ENCODE measurements at regions not wholly inside any gene's neighbourhood (a gene's known extent, or its start where the extent isn't known, plus 50 kb on each side); places are given as distances from the start of the nearest gene placed in this dataset.

DNA sequence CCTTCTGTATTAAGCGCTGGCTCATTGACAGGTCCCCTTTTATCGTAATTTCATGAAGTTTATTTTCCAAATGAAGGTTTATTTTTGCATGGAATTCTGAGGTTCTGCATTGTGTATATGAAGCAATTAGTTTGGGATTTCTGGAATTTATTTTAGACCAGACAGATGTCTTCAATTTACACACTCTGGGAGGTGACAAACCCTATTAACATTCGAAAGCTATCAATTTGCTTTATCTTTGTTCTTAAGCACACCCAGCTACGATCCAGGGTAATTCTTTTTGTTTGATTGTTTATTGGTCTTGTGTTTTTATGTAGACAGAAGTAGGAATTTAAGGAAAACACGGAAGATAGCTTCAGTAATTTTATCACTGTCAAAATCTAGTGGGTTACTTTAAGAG is 264.6 kb downstream of the HS3ST3A1 start:
- Histone ChIP-seq H3K4me2 (replicated peaks; ENCODE audit: extremely low read depth, low read length, poor library complexity, severe bottlenecking) (no peak overlapping the region), H3K9me3 (replicated peaks in 1 of 2; ENCODE audit: control insufficient read depth in 1 of 2, insufficient read depth in 1 of 2, low read length in 2 of 2) (no peaks in the 10 kb centered on the region), H3K4me3 (replicated peaks in 1 of 3; ENCODE audit: low read depth in 2 of 3, low read length in 3 of 3) (no peak overlapping the region), H4K20me1 (ENCODE audit: insufficient read depth, low read length) (no peaks in the 10 kb centered on the region), H3K36me3 (replicated peaks in 1 of 2; ENCODE audit: control insufficient read depth in 1 of 2, insufficient read depth in 2 of 2, low read length in 2 of 2) (no peaks in the 10 kb centered on the region), H3K79me2 (ENCODE audit: insufficient read depth, low read length) (no peaks in the 10 kb centered on the region), H2AFZ (ENCODE audit: insufficient read depth, low read depth, low read length, poor library complexity, severe bottlenecking) (no peak overlapping the region), H3K27ac (ENCODE audit: low read depth in 1 of 2, low read length in 2 of 2) (no peak overlapping the region), H3K4me1 (ENCODE audit: control insufficient read depth in 1 of 2, insufficient read depth in 2 of 2, low read length in 2 of 2) (no peaks in the 10 kb centered on the region), H3K9ac (ENCODE audit: insufficient read depth, low read length, poor library complexity, severe bottlenecking) (no peak overlapping the region), H3K27me3 (ENCODE audit: control insufficient read depth in 2 of 2, insufficient read depth in 2 of 2, low read length in 2 of 2) (peaks cover 4 to 7% of the 10 kb centered on the region in 2 donors)
- no peak overlapping the region for H3K27ac Mint-ChIP-seq
- peaks cover 3 to 12% (median 5%) of the 10 kb centered on the region in 3 donors for H3K27me3 Mint-ChIP-seq (ENCODE audit: low read depth in 3 of 3)
- peaks cover 5% of the 10 kb centered on the region for H3K4me1 Mint-ChIP-seq
- no peak for DNase-seq
- WGBS (ENCODE audit: insufficient coverage), result no CpG with 5 or more reads among the region's 5 CpGs
- H3K9me3 Mint-ChIP-seq, result peaks cover 0 to 2% (median 0%) of the 10 kb centered on the region in 7 donors
- intact Hi-C loops (cut with micrococcal nuclease), result loop anchor here in 1 of 2 donors (5.0 kb wide), 1 partner anchor 965 kb away; the partner anchor contains the start of gene HS3ST3B1
- no peaks in the 10 kb centered on the region for H3K36me3 Mint-ChIP-seq
- peak overlapping the region in 1 of 2 donors; percentile 10 for H3K4me3 Mint-ChIP-seq
- TF ChIP-seq, protein P1, sequence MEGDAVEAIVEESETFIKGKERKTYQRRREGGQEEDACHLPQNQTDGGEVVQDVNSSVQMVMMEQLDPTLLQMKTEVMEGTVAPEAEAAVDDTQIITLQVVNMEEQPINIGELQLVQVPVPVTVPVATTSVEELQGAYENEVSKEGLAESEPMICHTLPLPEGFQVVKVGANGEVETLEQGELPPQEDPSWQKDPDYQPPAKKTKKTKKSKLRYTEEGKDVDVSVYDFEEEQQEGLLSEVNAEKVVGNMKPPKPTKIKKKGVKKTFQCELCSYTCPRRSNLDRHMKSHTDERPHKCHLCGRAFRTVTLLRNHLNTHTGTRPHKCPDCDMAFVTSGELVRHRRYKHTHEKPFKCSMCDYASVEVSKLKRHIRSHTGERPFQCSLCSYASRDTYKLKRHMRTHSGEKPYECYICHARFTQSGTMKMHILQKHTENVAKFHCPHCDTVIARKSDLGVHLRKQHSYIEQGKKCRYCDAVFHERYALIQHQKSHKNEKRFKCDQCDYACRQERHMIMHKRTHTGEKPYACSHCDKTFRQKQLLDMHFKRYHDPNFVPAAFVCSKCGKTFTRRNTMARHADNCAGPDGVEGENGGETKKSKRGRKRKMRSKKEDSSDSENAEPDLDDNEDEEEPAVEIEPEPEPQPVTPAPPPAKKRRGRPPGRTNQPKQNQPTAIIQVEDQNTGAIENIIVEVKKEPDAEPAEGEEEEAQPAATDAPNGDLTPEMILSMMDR (IDR thresholded peaks at IDR 0.05), result no peak

DNA sequence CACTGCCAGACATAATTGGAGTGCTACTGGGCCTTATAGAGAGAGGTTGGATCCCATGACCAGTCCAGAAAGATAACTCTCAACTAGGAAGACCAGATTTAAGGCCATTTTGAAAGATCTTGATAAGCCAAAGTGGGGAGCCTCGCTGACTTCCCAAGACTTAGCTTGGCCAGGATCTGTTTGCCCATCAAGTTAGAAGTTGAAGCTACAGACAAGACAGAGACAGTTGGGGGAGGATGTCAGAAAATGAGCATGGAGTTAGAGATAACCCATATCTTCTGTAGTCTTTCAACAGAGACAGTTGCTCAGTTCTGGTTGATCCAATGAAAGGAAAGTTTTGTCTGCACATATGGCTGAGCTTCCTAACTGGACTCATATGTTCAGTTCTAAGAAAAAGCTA is 267.4 kb downstream of the HS3ST3A1 start:
- Mint-ChIP-seq H3K27ac (no peak overlapping the region), H3K4me1 (peaks cover 5% of the 10 kb centered on the region), H3K27me3 (ENCODE audit: low read depth in 3 of 3) (peaks cover 3 to 7% (median 4%) of the 10 kb centered on the region in 3 donors), H3K4me3 (no peak overlapping the region), H3K36me3 (no peaks in the 10 kb centered on the region), H3K9me3 (peaks cover 0 to 2% (median 0%) of the 10 kb centered on the region in 7 donors)
- no peaks in the 10 kb centered on the region for H3K36me3 ChIP-seq (replicated peaks in 1 of 2; ENCODE audit: control insufficient read depth in 1 of 2, insufficient read depth in 2 of 2, low read length in 2 of 2)
- 71% methylated on average over 1 of the region's 1 CpG for WGBS (ENCODE audit: insufficient coverage)
- no peak overlapping the region for H3K4me3 ChIP-seq (replicated peaks in 1 of 3; ENCODE audit: low read depth in 2 of 3, low read length in 3 of 3)
- H3K79me2 ChIP-seq (ENCODE audit: insufficient read depth, low read length), result no peaks in the 10 kb centered on the region
- peaks cover 4 to 7% of the 10 kb centered on the region in 2 donors for H3K27me3 ChIP-seq (ENCODE audit: control insufficient read depth in 2 of 2, insufficient read depth in 2 of 2, low read length in 2 of 2)
- H3K27ac ChIP-seq (ENCODE audit: low read depth in 1 of 2, low read length in 2 of 2), result no peak overlapping the region
- no peak overlapping the region for H2AFZ ChIP-seq (ENCODE audit: insufficient read depth, low read depth, low read length, poor library complexity, severe bottlenecking)
- H3K4me2 ChIP-seq (replicated peaks; ENCODE audit: extremely low read depth, low read length, poor library complexity, severe bottlenecking), result no peak overlapping the region
- TF ChIP-seq, protein P1 (IDR thresholded peaks at IDR 0.05), result no peak
- H3K9me3 ChIP-seq (replicated peaks in 1 of 2; ENCODE audit: control insufficient read depth in 1 of 2, insufficient read depth in 1 of 2, low read length in 2 of 2), result no peaks in the 10 kb centered on the region
- no peaks in the 10 kb centered on the region for H3K4me1 ChIP-seq (ENCODE audit: control insufficient read depth in 1 of 2, insufficient read depth in 2 of 2, low read length in 2 of 2)
- no peak for DNase-seq
- intact Hi-C loops (cut with micrococcal nuclease), result no loop called here
- H4K20me1 ChIP-seq (ENCODE audit: insufficient read depth, low read length), result no peaks in the 10 kb centered on the region
- no peak overlapping the region for H3K9ac ChIP-seq (ENCODE audit: insufficient read depth, low read length, poor library complexity, severe bottlenecking)

Measured in CD14-positive monocyte (primary cell).